ENCODE measurements at regions not wholly inside any gene's neighbourhood (a gene's known extent, or its start where the extent isn't known, plus 50 kb on each side); places are given as distances from the start of the nearest gene placed in this dataset.

- TF ChIP-seq CTCF (IDR thresholded peaks at IDR 0.05) (no peak), REST (IDR thresholded peaks at IDR 0.05; ENCODE audit: insufficient read depth in 1 of 2, low read depth in 2 of 2, low read length in 1 of 2) (no peak), POLR2AphosphoS5 (IDR thresholded peaks at IDR 0.05; ENCODE audit: low read depth, low read length) (no peak), TCF7L2 (IDR thresholded peaks at IDR 0.05; ENCODE audit: low read depth, low read length) (no peak)
Measured at GRCh38 chr1:59238333-59238934, 58.5 kb upstream of the FGGY start.
